ENCODE measurements at regions not wholly inside any gene's neighbourhood (a gene's known extent, or its start where the extent isn't known, plus 50 kb on each side); places are given as distances from the start of the nearest gene placed in this dataset.
"Not testable (repeated sequence)": the region's sequence is repeated elsewhere in the genome, so short reads cannot be mapped to it uniquely, and the experiment has no call there.

- CTCF ChIA-PET, result no interaction called here
- H3K9me3 ChIP-seq (ENCODE audit: low read length), result no peaks in the 10 kb centered on the region
- H3K27ac Mint-ChIP-seq, result no peak overlapping the region
Observed at GRCh38 chr9:135188681-135189151, 101.2 kb downstream of the OLFM1 start.

GRCh38 chr9:135189497-135189896 lies 102.0 kb downstream of the OLFM1 start:
- Histone ChIP-seq H3K4me3 (ENCODE audit: low read length) (no peak overlapping the region), H3K4me1 (ENCODE audit: insufficient read depth, low read length) (no peaks in the 10 kb centered on the region), H3K27me3 (ENCODE audit: insufficient read depth, low read length, poor library complexity, severe bottlenecking) (no peaks in the 10 kb centered on the region), H3K27ac (ENCODE audit: low read depth, low read length) (no peak overlapping the region), H3K36me3 (ENCODE audit: insufficient read depth, low read length) (no peaks in the 10 kb centered on the region), H3K9me3 (ENCODE audit: low read length) (no peaks in the 10 kb centered on the region)
- H3K27ac Mint-ChIP-seq, result no peak overlapping the region
- no peak overlapping the region for H3K4me3 Mint-ChIP-seq
- no peaks in the 10 kb centered on the region for H3K4me1 Mint-ChIP-seq
- POLR2A ChIA-PET, result no interaction called here
- CTCF ChIA-PET, result no interaction called here
- H3K27me3 Mint-ChIP-seq, result peaks cover 4% of the 10 kb centered on the region in 2 donors
- H3K36me3 Mint-ChIP-seq, result no peaks in the 10 kb centered on the region
- H3K9me3 Mint-ChIP-seq, result peaks cover 0 to 3% (median 0%) of the 10 kb centered on the region in 5 donors
- DNase-seq, result no peak

More at GRCh38 chr9:135188681-135189151, 101.2 kb downstream of the OLFM1 start:
- no peak overlapping the region for H3K4me3 ChIP-seq (ENCODE audit: low read length)
- no peaks in the 10 kb centered on the region for H3K4me1 ChIP-seq (ENCODE audit: insufficient read depth, low read length)
- H3K27me3 ChIP-seq (ENCODE audit: insufficient read depth, low read length, poor library complexity, severe bottlenecking), result no peaks in the 10 kb centered on the region
- POLR2A ChIA-PET, result no interaction called here
- Mint-ChIP-seq H3K27me3 (peaks cover 1 to 5% of the 10 kb centered on the region in 2 donors), H3K4me1 (no peaks in the 10 kb centered on the region), H3K36me3 (no peaks in the 10 kb centered on the region), H3K4me3 (no peak overlapping the region), H3K9me3 (peaks cover 0 to 3% (median 0%) of the 10 kb centered on the region in 5 donors)
- DNase-seq, result no peak
- H3K36me3 ChIP-seq (ENCODE audit: insufficient read depth, low read length), result no peaks in the 10 kb centered on the region
- H3K27ac ChIP-seq (ENCODE audit: low read depth, low read length), result no peak overlapping the region

GRCh38 chr9:135190789-135191577 lies 103.5 kb downstream of the OLFM1 start:
- DNase-seq, result no peak
- no peaks in the 10 kb centered on the region for H3K4me1 Mint-ChIP-seq
- CTCF ChIA-PET, result no interaction called here
- Histone ChIP-seq H3K36me3 (ENCODE audit: insufficient read depth, low read length) (no peaks in the 10 kb centered on the region), H3K27ac (ENCODE audit: low read depth, low read length) (no peak overlapping the region), H3K9me3 (ENCODE audit: low read length) (no peaks in the 10 kb centered on the region), H3K27me3 (ENCODE audit: insufficient read depth, low read length, poor library complexity, severe bottlenecking) (no peaks in the 10 kb centered on the region), H3K4me3 (ENCODE audit: low read length) (no peak overlapping the region), H3K4me1 (ENCODE audit: insufficient read depth, low read length) (no peaks in the 10 kb centered on the region)
- H3K9me3 Mint-ChIP-seq, result peaks cover 0 to 3% (median 0%) of the 10 kb centered on the region in 5 donors
- H3K27me3 Mint-ChIP-seq, result peaks cover 0 to 5% of the 10 kb centered on the region in 2 donors
- no peaks in the 10 kb centered on the region for H3K36me3 Mint-ChIP-seq
- no peak overlapping the region for H3K4me3 Mint-ChIP-seq
- no peak overlapping the region for H3K27ac Mint-ChIP-seq
- POLR2A ChIA-PET, result no interaction called here

GRCh38 chr9:135192686-135193085 lies 105.2 kb downstream of the OLFM1 start:
- Mint-ChIP-seq H3K27ac (no peak overlapping the region), H3K27me3 (peaks cover 5% of the 10 kb centered on the region in 2 donors), H3K4me3 (no peak overlapping the region), H3K9me3 (peaks cover 0 to 3% (median 0%) of the 10 kb centered on the region in 5 donors), H3K36me3 (no peaks in the 10 kb centered on the region), H3K4me1 (no peaks in the 10 kb centered on the region)
- ChIA-PET CTCF (no interaction called here), POLR2A (no interaction called here)
- Histone ChIP-seq H3K4me3 (ENCODE audit: low read length) (no peak overlapping the region), H3K4me1 (ENCODE audit: insufficient read depth, low read length) (no peaks in the 10 kb centered on the region), H3K27me3 (ENCODE audit: insufficient read depth, low read length, poor library complexity, severe bottlenecking) (no peaks in the 10 kb centered on the region), H3K36me3 (ENCODE audit: insufficient read depth, low read length) (no peaks in the 10 kb centered on the region), H3K9me3 (ENCODE audit: low read length) (no peaks in the 10 kb centered on the region), H3K27ac (ENCODE audit: low read depth, low read length) (no peak overlapping the region)
- DNase-seq, result no peak

- H3K36me3 ChIP-seq (ENCODE audit: insufficient read depth, low read length); H3K27ac Mint-ChIP-seq; H3K36me3 Mint-ChIP-seq; POLR2A ChIA-PET; H3K9me3 Mint-ChIP-seq; H3K4me1 Mint-ChIP-seq; H3K9me3 ChIP-seq (ENCODE audit: low read length); CTCF ChIA-PET; H3K27ac ChIP-seq (ENCODE audit: low read depth, low read length); H3K4me3 Mint-ChIP-seq; DNase-seq; H3K4me3 ChIP-seq (ENCODE audit: low read length); H3K27me3 ChIP-seq (ENCODE audit: insufficient read depth, low read length, poor library complexity, severe bottlenecking); H3K4me1 ChIP-seq (ENCODE audit: insufficient read depth, low read length): not testable (repeated sequence)
- H3K27me3 Mint-ChIP-seq, result peaks cover 13 to 24% of the 10 kb centered on the region in 2 donors
Observed at GRCh38 chr9:135195975-135196374, 108.5 kb downstream of the OLFM1 start.

- DNase-seq, result no peak
- Histone ChIP-seq H3K4me3 (ENCODE audit: low read length) (no peak overlapping the region), H3K27ac (ENCODE audit: low read depth, low read length) (no peak overlapping the region), H3K9me3 (ENCODE audit: low read length) (no peaks in the 10 kb centered on the region), H3K4me1 (ENCODE audit: insufficient read depth, low read length) (no peaks in the 10 kb centered on the region), H3K27me3 (ENCODE audit: insufficient read depth, low read length, poor library complexity, severe bottlenecking) (no peaks in the 10 kb centered on the region), H3K36me3 (ENCODE audit: insufficient read depth, low read length) (no peaks in the 10 kb centered on the region)
- Mint-ChIP-seq H3K4me3 (no peak overlapping the region), H3K36me3 (no peaks in the 10 kb centered on the region), H3K27me3 (peaks cover 13 to 24% of the 10 kb centered on the region in 2 donors), H3K9me3 (no peaks in the 10 kb centered on the region), H3K27ac (no peak overlapping the region), H3K4me1 (no peaks in the 10 kb centered on the region)
- ChIA-PET CTCF (no interaction called here), POLR2A (no interaction called here)
Observed at GRCh38 chr9:135196474-135196873, 109.0 kb downstream of the OLFM1 start.

- no peak overlapping the region for H3K27ac ChIP-seq (ENCODE audit: low read depth, low read length)
- no peaks in the 10 kb centered on the region for H3K9me3 ChIP-seq (ENCODE audit: low read length)
- ChIA-PET POLR2A (no interaction called here), CTCF (no interaction called here)
- no peak overlapping the region for H3K4me3 ChIP-seq (ENCODE audit: low read length)
- no peaks in the 10 kb centered on the region for H3K4me1 ChIP-seq (ENCODE audit: insufficient read depth, low read length)
- H3K27me3 ChIP-seq (ENCODE audit: insufficient read depth, low read length, poor library complexity, severe bottlenecking), result no peaks in the 10 kb centered on the region
- no peak for DNase-seq
- Mint-ChIP-seq H3K27me3 (peaks cover 13 to 25% of the 10 kb centered on the region in 2 donors), H3K36me3 (no peaks in the 10 kb centered on the region), H3K4me1 (no peaks in the 10 kb centered on the region), H3K27ac (no peak overlapping the region), H3K9me3 (no peaks in the 10 kb centered on the region), H3K4me3 (no peak overlapping the region)
- no peaks in the 10 kb centered on the region for H3K36me3 ChIP-seq (ENCODE audit: insufficient read depth, low read length)
Observed at GRCh38 chr9:135198144-135198543, 110.7 kb downstream of the OLFM1 start.

- no peak for DNase-seq
- CTCF ChIA-PET, result no interaction called here
- H3K27ac Mint-ChIP-seq, result peak overlapping the region in 1 of 8 donors; percentile 38
- peaks cover 13 to 28% of the 10 kb centered on the region in 2 donors for H3K27me3 Mint-ChIP-seq
- Histone ChIP-seq H3K27ac (ENCODE audit: low read depth, low read length) (no peak overlapping the region), H3K9me3 (ENCODE audit: low read length) (no peaks in the 10 kb centered on the region), H3K4me3 (ENCODE audit: low read length) (no peak overlapping the region), H3K36me3 (ENCODE audit: insufficient read depth, low read length) (no peaks in the 10 kb centered on the region), H3K27me3 (ENCODE audit: insufficient read depth, low read length, poor library complexity, severe bottlenecking) (no peaks in the 10 kb centered on the region), H3K4me1 (ENCODE audit: insufficient read depth, low read length) (no peaks in the 10 kb centered on the region)
- POLR2A ChIA-PET, result no interaction called here
- no peak overlapping the region for H3K4me3 Mint-ChIP-seq
- no peaks in the 10 kb centered on the region for H3K4me1 Mint-ChIP-seq
- H3K36me3 Mint-ChIP-seq, result no peaks in the 10 kb centered on the region
- no peaks in the 10 kb centered on the region for H3K9me3 Mint-ChIP-seq
Observed at GRCh38 chr9:135198586-135199285, 111.3 kb downstream of the OLFM1 start.
